D721Med (cell line): ENCODE measurements at regions not wholly inside any gene's neighbourhood (a gene's known extent, or its start where the extent isn't known, plus 50 kb on each side); places are given as distances from the start of the nearest gene placed in this dataset.

Experiments used
- DNase-seq: peaks from one replicate; pipeline ENCODE4 v3.0.0; 2011; ENCODE audit warnings: low spot score; ENCODE audit not compliant: insufficient read length
- FAIRE-seq: peaks from 2 replicates; lab custom pipeline; 2011; peaks lifted over from hg19 to GRCh38; lab: Jason Lieb, UNC
- TF ChIP-seq, protein P1 (sequence below): IDR thresholded peaks from 2 replicates; pipeline ENCODE4 v1.5.1; 2012; ENCODE audit warnings: mild to moderate bottlenecking, control low read depth; ENCODE audit not compliant: insufficient read depth; ENCODE audit errors: missing control alignments

DNA sequence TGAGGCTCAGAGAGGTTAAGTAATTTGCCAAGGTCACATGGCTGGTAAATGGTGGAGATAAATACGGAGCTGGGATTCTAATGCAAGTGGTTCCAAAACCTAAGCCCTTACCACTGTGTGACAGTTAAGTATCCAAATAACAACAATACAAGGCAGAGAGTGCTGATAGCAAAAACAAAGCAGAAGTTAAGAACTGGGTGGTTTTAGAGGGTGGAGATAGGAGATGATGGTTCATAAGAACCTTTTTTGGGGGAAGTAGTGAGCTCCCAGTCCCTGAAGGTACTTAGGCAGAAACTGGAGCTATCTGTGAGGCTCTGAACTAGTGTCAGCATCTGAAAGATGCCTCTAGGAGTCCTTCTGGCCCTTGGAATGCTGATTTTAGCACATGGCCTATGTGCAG, 56.2 kb upstream of the UBE2L5 start:
- FAIRE-seq (no peak), DNase-seq (no peak)
- TF ChIP-seq, protein P1, sequence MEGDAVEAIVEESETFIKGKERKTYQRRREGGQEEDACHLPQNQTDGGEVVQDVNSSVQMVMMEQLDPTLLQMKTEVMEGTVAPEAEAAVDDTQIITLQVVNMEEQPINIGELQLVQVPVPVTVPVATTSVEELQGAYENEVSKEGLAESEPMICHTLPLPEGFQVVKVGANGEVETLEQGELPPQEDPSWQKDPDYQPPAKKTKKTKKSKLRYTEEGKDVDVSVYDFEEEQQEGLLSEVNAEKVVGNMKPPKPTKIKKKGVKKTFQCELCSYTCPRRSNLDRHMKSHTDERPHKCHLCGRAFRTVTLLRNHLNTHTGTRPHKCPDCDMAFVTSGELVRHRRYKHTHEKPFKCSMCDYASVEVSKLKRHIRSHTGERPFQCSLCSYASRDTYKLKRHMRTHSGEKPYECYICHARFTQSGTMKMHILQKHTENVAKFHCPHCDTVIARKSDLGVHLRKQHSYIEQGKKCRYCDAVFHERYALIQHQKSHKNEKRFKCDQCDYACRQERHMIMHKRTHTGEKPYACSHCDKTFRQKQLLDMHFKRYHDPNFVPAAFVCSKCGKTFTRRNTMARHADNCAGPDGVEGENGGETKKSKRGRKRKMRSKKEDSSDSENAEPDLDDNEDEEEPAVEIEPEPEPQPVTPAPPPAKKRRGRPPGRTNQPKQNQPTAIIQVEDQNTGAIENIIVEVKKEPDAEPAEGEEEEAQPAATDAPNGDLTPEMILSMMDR, result no peak

DNA sequence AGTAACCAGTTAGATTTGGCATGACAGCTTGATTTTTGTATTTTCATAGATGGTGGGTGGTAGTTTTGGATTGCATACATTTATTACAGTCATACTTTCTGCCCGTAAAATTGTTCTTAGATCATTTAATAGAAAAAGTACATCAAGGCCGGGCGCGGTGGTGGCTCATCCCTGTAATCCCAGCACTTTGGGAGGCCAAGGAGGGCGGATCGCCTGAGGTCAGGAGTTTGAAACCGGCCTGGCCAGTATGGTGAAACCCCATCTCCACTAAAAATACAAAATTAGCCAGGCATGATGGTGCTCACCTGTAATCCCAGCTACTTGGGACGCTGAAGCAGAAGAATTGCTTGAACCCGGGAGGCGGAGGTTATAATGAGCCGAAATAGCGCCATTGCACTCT, 55.0 kb upstream of the UBE2L5 start:
- TF ChIP-seq, protein P1, result no peak
- DNase-seq (no peak), FAIRE-seq (no peak)

DNA sequence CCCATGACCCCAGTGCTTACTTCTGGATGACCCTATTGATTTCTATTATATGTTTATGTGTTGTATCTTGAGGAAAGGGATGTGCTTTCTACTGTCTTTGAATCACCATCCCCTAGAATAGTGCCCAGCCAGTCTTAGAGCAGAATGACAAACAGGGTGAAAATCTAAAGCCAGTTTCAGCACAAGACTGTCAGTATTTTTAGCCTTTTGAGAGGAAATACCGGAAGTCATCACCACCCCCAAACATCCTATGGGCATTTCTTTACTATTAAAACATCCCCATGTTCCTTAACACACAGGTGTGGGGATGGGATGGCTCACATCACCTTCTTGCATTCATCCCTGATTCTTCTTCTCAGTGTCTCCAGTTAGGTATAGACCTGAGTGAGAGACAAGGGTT, 52.1 kb upstream of the UBE2L5 start:
- FAIRE-seq (no peak), DNase-seq (no peak)
- TF ChIP-seq, protein P1, result no peak

DNA sequence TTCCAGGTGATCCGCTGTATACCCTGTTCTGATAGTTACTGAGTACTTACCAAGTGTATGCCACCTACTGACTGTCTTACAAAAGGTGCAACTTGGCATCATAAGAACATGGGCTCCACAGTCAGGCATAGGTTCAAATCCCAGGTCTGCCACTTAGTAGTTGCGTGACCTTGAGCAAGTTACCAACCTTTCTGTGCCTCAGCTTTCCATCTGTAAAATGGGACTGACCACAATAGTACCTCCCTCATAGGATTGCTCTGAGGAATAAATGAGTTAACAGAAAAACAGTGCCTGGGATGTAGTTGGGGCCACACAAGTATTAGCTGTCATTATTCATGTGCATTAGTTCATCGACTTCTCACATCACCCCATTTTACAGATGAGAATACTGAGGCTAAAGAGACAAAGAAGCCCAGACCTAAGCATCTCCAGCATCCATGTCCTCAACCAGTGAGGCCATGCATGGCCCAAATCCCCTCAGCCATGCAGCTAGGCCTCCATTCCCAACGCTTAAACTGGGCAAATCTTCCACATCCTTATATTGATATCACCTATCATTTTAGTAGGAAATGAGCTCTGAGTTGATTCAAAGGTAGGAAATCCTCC, 51.3 kb upstream of the UBE2L5 start:
- no peak for FAIRE-seq
- no peak for DNase-seq

DNA sequence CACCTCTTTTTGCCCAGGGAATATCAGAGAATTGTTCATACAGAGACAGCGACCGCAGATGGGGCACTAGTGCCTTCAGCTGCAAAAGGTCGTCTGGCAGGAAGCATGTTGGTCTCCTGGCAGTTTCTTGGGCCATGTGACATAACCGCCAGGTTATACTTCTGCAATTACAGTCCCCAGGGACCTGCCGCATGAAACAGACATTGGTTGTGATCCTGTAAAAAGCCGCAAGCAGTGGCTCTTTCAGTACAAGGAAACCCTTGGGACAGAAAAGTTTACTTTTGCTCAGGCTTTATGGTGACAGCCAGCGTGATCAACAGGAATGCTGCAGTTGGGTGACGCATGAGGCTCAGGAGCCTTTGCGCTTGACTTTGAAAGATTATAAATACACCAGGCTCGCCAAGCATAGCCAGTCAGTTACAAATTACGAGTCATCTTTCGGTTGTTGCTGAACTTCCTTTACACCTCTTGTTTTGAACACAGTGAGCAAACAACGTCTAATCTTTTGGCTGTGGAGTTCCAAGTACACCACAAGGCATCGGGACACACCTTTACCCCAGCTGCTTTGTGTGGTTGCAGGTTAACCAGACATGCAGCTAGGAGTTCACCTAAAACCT, 50.5 kb upstream of the UBE2L5 start:
- DNase-seq (no peak), FAIRE-seq (no peak)
- TF ChIP-seq, protein P1, result no peak

More for the DNA sequence above, 51.3 kb upstream of the UBE2L5 start:
- TF ChIP-seq, protein P1, result no peak
